ENCODE measurements at regions not wholly inside any gene's neighbourhood (a gene's known extent, or its start where the extent isn't known, plus 50 kb on each side); places are given as distances from the start of the nearest gene placed in this dataset.

- TF ChIP-seq, protein P1, sequence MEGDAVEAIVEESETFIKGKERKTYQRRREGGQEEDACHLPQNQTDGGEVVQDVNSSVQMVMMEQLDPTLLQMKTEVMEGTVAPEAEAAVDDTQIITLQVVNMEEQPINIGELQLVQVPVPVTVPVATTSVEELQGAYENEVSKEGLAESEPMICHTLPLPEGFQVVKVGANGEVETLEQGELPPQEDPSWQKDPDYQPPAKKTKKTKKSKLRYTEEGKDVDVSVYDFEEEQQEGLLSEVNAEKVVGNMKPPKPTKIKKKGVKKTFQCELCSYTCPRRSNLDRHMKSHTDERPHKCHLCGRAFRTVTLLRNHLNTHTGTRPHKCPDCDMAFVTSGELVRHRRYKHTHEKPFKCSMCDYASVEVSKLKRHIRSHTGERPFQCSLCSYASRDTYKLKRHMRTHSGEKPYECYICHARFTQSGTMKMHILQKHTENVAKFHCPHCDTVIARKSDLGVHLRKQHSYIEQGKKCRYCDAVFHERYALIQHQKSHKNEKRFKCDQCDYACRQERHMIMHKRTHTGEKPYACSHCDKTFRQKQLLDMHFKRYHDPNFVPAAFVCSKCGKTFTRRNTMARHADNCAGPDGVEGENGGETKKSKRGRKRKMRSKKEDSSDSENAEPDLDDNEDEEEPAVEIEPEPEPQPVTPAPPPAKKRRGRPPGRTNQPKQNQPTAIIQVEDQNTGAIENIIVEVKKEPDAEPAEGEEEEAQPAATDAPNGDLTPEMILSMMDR (IDR thresholded peaks at IDR 0.05), result no peak
- TF ChIP-seq POLR2A (IDR thresholded peaks at IDR 0.05), result no peak
Observed at GRCh38 chr1:2880812-2881295, 79.4 kb upstream of the TTC34 start.

All from upper lobe of left lung (tissue), 4 donors.